ENCODE measurements at regions not wholly inside any gene's neighbourhood (a gene's known extent, or its start where the extent isn't known, plus 50 kb on each side); places are given as distances from the start of the nearest gene placed in this dataset.

DNA sequence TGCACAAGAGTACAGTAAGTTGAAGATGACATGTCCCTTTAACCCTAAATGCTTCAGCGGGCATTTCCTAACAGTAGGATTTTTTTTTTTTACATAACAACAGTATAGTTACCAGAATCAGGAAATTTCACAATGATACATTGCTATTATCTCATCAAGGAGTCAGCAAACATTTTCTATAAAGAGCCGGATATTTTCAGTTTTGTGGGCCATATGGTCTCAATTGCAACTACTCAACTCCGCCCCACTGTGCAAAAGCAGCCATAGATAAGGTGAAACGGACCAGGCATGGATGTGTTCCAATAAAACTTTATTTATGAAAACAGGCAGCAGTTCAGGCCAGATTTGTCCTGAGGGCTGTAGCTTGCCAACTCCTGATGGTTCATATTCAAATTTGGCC is 130.6 kb downstream of the SMAD6 start:
- no peak for DNase-seq

DNA sequence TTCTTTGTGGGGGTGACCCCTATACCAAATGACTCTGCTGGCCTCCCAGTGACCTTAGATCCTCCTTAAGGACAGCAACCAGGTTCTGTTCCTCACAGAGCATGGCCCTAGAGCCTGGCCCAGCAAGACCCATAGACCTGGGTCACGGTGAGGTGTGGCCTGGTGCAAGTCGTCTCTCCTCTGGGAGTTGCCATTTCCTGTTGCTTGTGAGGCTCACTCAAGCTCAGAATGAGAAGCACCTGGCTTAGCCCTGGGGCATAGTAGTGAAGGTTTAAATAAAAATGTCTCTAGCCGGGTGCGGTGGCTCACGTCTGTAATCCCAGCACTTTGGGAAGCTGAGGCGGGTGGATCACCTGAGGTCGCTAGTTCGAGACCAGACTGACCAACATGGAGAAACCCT is 131.3 kb downstream of the SMAD6 start:
- no peak for DNase-seq

DNA sequence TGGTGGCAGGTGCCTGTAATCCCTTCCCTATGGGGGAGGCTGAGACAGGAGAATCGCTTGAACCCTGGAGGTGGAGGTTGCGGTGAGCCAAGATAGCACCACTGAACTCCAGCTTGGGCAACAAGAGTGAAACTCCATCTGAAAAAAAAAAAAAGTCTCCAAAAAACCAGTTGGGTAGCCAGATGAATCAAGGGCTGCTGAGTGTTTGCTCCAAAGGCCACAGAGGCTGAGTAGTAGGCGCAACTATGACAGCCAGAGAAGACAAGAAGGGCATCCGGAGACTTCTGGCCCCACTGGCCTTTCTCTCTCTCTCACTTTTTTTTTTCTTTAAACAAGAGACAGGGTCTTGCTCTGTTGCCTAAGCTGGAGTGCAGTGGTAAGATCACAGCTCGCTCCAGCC is 131.8 kb downstream of the SMAD6 start:
- no peak for DNase-seq

DNA sequence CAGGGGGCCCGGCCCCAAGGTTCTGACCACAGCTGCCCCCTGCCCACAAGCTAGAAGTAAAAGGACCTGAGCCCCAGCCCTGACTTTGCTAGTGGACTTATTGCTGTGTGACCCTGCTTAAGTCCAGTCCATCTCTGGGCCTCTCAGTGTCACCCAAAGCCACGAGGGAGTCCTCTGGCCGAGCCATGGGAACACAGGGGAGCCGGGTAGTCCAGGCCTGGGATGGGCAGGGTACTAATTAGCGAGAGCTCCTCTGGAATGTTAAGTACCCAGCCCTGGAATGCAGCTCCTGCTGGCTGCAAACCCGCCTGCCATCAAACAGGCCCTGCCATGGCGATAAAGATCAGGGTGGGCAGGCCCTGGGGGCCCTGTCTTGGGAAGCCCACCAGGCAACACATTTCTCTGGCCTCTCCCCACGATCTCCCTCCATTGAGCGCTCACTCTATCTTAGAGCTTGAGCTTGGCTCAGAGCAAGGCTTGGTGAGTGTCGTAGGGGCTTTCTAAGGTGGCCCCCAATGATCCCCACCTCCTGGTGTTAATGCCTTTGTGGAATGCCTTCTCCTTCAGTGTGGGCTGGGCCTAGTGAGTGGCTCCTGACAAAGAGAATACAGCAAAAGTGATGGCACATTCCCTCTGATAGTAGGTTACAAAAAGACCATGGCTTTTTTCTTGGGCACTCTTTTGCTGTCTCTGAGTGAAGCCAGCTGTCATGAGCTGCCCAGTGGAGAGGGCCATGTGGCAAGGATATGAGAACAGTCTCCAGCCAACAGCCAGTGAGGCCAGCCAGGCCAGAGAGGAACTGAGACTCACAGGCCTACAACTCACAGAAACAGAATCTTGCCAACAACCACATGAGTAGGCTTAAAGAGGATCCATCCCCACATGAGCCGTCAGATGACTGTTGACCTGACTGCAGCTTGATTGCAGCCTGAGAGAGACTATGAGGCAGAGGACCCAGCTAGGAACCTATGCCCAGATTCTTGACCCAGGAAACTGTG is 133.1 kb downstream of the SMAD6 start:
- DNase-seq, result no peak

DNA sequence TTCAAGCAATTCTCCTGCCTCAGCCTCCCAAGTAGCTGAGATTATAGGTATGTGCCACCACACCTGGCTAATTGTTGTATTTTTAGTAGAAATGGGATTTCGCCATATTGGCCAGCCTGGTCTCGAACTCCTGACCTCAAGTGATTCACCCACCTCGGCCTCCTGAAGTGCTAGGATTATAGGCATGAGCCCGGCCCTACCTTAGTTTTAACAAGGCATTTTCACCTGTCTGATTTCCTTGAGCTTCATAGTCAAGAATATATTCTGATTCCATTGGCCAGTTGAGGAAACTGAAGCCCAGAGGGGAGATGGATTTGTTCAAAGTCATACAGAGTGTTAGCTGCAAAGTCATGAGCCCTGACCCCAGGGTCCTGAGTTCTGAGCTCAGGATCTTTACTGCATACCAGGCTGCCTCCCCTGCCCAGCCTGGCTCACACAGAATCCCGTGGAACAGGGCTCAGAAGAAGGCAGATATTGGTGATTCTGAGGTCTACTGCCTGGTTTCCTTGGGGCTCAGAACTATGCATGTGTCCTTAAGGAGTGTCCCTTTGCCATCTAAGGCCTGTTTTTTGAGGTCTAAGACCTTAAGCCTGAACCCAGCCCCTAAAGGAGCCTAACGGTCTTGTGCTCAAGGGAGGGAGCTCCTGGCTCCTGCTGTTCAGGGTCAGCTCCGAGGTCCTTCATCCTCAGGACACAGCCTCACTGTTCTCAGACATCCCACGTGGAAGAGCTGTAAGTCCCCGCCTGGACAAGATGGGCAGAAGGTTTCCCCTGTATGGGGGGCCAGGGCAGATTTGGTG is 134.4 kb downstream of the SMAD6 start:
- DNase-seq, result no peak

DNA sequence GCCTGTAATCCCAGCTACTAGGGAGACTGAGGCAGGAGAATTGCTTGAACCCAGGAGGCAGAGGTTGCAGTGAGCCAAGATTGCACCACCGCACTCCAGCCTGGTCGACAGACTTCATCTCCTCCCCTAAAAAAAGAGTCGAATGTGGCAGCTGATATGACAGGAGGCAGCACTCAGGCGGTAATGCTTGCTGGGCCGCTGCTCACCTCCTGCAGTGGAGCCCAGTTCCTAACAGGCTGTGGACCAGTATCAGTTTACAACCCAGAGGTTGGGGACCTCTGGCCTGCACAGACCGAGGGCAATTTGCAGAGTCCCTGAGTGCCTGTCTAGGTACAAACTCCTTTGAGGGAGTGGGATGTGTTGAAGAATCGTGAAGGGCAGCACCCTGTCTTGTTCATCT is 136.2 kb downstream of the SMAD6 start:
- DNase-seq, result no peak

DNA sequence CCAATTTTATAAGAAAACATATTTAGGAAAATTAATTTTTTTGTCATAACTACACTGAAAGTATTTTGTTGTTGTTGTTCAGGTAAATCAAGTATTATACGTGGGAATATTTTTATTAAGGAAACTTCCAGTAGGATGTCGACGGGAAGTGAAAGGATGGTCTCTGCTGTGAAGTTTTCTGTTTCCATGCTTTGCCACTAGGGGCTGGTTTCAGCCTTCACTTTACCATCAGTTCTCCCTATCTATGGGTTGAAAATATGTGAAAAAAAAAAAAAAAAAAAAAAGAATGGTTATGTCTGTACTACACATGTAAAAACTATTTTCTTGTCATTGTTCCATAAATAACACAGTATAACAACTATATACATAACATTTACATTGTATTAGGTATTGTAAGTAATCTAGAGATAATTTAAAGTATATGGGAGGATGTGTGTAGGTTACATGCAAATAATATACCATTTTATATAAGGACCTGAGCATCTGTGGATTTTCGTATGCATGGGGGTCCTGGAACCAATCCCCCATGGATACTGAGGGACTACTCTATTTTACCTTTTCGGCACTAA is 136.7 kb downstream of the SMAD6 start:
- no peak for DNase-seq

DNA sequence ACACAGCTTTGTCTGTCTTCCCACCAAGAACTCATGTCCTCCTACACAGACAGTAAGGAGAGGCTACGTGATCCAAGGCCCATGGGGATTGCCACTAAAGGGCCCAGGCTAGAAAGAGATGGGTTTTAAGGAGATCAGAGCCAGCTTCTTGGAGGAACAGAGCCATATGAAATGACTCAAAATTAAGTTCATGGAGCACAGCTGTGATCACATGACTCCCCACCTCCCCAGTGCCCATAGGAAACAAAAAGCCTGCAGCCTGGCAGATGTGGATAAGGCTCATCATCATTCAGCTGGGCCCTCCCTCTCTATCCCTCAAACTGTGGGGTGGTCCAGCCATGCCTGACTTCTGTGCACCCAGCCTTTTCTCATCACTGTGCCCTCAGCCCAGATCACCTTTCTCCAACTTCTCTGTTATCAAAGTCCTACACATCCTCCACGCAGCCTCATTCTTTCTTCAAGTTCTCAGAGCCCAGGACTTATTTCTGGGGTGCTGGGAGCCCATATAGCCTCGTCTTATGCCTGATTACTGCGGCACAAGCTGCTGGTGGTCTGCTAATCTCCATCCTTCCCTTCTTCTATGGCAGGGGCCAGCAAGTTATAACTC is 137.6 kb downstream of the SMAD6 start:
- DNase-seq, result no peak

DNA sequence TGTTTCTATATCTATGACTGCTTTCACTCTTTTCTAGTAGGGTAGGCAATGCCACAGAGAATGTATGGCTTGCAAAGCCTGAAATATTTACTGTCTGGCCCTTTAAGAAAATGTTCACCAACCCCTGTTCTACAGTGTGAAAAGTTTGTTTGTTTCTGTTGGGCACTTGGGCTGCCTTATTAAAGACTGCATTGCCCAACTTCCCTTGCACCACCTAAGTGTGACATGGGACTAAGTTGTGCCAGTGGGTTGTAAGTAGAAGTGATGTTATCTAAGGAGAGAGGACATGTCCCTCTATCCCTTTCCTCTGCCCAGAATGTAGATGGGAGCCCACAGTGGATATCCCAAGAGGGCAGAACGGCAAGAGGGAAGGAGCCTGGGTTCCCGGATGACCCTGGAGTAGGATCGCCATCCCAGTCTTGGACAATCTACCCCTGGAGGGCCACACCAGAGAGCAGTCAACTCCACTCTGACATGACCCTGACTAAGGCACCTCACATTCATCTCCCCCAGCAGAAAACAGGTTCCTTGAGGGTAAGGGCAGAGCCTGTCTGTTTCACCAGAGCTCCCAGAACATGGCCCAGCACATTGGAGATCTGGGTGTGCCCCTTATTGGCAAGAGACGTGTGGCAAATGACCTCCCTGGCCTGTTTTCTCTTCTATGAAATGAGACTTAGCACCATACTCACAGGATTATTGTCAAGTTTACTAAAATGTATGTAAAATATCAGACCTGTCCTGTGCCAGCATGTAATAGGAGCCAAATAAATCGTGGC is 138.8 kb downstream of the SMAD6 start:
- no peak for DNase-seq

DNA sequence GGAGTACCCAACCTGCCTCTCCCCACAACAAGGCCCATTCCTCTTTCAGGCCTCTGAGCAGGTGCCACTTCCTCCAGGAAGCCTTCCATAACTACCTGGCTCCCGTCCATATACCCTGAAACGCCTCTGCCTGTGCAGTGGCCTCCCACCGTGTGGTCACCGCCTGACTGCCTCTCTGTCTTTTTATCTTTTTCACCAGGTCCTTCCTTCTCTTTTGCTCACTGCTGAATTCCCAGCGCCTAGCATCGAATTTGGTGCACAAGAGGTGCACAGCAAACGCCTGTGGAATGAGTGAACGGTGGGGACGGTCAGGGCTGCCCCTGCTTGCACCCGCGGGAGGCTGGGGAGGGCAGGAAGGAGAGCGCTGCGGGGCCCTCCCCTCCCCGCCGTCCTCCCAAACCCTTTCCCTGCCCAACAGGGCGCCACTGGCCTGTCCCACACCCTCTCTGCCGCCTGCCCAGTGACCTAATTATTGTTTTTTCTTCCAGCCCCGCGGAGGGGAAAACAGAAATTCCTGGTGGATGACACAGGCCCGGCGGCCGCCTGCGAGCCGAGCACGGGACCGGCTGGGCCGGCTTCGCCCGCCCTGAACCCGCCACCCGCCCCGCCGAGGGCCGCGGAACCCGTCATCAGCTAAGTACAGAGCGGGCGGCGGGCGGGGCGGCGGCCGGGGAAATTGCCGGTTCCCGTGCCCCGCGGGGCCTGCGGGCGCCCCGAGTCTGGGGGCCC is 140.1 kb downstream of the SMAD6 start:
- no peak for DNase-seq

DNA sequence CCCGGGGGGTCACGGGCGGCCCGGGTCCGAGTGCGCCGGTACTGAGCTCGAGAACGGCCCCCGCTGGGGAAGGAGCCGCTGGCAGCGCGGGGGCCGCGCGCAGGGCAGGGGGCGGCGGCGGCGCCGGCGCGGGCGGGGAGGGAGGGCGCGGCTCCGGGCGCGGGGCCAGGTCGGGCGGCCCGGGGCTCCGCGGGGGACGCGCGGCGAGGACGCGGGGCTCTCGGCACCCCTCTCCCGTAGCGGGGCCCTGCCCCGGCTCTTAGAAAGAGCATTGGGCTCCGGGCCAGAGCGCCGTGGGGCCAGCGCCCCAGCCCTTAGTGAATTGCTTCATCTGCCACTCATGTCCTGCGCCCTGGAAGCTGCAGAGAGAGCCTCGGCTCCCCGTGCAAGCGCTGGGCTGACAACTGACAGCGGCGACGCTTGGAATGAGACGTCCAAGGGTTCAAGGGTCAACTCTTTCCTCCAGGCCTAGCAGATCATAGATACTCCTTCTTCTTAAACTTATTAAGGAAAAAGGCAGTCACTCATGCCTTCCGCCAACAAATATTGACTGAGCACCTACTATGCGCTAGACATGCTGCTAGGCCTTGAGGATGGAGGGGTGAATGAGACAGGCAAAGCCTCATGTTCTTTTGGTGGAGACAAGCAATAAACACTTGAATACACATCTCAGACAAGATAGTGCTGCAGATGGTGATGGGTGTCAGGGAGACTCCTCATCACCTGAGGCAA is 140.8 kb downstream of the SMAD6 start:
- no peak for DNase-seq

DNA sequence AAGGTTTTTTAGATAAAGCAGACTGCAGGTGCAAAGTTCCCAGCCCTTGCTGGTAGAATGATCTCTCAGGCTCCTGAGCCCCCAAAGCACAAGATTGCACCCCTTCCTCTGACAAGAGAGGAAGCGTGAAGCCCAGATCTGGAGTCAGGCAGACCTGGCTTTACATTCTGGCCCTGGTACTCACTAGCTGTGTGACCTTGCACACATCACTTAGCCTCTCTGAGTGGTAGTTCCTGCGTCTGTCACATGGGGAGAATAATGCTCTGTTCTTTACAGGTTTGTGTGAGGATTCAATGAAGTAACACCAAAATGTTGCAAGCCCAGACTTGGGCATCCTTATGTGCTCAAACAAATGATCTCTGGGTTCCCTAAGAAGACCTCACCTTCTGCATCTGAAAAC is 141.5 kb downstream of the SMAD6 start:
- DNase-seq, result no peak

DNA sequence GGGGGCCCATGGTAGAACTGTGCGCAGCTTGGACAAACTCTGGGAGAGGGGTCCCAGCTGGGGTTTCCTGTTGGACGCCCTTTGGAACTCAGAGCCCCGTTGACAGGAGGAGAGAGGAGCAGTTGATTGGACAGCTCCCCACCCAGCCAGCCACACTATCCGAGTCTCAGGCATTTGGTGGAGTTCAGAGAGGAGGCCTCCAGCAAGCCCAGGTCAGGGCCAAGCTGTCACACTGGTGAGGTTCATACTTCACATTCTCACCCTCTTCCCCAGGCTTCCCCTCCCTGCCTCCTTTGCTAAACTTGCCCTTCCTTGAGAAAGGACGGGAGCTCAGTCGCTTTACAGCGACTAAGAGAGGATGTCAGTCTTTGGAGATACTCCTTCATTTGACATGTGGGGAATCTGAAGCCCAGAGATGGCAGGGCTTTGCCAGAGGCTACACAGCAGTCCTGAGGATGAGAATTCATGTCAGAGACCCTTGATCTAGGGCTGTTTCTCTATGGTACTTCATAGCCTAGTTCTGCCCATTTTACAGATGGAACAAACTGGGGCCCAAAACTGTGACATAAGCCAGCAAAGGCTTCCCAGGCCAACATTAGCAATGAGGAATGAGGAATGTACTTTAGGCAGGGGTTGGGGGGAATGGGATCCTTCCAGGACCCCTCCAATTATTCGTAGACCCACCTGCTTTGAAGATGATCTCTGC is 142.2 kb downstream of the SMAD6 start:
- no peak for DNase-seq

DNA sequence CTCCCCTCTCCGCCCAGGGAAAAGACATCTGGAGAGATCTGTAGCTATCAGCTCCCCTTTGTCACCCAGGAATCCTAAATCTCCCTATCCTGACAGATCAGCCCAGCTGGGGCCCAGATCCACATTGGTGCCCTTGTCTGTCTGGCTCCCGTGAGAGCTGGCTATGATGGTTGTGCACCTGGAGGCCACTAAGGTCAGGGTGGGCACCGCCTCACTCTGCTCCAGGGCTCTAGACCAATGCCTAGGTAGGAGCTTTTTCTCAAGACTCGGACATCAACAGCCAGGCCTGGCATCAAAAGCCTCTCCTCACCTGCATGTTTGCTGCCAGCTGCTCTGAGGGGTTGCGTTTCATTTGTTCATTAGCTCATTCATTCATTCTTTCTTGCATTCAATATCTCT is 142.7 kb downstream of the SMAD6 start:
- DNase-seq, result no peak

DNA sequence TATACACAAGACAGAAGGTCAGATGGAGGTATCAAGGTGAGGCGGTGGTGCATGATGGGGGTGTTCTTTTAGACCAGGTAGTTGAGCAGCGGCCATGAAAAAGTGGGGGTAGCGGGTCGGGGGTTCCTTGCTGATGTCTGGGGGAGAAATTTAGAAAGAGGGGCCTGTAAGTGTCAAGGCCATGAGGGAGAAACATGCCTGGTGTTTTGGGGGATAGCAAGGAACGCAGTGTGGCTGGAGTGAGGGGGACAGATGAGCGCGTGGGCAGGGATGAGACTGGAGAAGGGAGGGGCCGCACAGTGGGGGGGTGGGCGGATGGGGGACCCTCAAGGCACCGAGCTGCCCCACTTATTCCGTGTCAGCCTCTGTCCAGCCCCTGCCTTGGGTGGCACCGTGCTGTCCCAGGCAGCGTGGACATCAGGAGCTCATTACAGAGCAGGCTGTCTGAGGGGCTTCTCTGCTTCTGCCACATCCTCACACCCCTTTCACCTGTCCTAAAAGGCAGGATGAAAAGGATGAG is 143.3 kb downstream of the SMAD6 start:
- DNase-seq, result no peak

DNA sequence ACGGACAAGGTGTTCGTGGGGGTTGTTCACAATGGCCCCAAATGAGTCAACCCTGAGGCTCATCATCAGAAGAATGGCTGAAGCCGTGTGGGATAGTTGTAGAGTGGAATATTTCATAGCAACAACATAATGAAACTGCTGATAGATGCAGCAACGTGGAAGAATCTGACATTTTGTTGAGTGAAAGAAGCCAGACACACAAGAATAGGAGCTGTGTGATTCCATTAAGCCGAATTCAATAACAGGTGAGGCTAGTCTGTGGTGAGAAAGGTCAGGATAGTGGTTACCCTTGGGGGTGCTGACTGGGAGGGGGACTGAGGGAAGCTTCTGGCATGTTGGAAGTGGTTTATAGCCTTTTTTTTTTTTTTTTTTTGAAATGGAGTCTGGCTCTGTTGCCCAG is 144.0 kb downstream of the SMAD6 start:
- DNase-seq, result no peak

DNA sequence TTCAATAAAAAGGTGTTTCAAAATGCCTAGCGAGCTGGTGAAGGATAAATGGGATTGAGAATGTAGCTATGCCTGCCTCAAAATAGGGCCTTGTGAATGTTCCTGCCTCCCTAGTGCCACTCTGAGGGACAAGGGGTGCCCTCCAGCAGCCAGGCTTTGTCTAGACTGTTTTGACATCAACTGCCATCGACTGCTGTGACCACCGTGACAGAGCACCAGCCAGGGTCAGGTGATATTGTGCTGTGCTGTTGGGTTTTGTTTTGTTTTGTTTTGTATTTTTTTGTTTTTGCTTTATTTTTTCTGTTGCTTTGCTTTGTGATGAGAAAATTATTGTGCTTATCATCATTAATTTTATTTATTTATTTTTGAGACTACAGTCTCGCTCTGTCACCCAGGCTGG is 144.8 kb downstream of the SMAD6 start:
- no peak for DNase-seq

DNA sequence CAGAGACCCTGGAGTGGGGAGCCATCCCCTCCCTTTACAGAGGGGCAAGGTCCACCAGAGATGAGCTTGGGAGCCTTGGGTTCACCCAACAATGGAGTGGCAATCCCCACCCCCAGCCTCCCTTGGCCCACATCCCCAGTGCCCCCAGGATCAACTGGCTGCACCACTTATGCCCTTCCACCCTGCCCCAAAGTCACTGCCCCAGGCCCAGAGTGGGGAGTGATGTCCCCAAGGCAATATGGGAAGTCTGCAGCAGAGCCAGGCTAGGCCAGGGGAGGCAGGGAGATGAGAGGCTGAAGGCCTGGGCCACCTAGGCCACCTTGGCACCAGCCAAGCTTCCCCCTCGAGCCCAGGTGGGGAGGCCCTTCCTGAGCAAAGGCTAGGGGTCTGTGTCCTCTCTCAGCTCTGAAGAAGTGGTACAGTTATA is 145.5 kb downstream of the SMAD6 start:
- DNase-seq, result no peak

DNA sequence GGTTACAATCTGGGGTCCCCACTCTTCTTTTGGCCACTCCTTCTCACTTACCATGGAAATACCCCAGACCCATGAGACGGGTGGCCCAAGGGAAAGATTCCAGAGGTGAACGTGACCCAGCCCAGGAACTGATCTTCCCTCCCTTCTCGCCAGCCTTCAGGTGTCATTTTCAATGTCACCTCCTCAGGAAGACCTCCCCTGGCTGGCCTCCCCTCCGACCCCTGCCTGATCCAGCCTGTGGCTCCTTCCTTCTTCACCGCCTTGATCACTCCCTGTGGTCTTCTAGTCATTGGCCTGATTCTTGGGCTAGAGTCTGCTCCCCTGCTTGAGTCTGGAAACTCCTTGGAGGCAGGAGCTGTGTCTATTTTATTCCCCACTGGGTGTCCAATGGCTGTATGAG is 146.1 kb downstream of the SMAD6 start:
- DNase-seq, result no peak

All from activated CD4-positive, CD25-positive, alpha-beta regulatory T cell treated with anti-CD3 and anti-CD28 coated beads, Interleukin-2, amount 50 U/mL, for 72 hours (primary cell).